ENCODE measurements at regions not wholly inside any gene's neighbourhood (a gene's known extent, or its start where the extent isn't known, plus 50 kb on each side); places are given as distances from the start of the nearest gene placed in this dataset.
"Not testable (repeated sequence)": the region's sequence is repeated elsewhere in the genome, so short reads cannot be mapped to it uniquely, and the experiment has no call there.

DNA sequence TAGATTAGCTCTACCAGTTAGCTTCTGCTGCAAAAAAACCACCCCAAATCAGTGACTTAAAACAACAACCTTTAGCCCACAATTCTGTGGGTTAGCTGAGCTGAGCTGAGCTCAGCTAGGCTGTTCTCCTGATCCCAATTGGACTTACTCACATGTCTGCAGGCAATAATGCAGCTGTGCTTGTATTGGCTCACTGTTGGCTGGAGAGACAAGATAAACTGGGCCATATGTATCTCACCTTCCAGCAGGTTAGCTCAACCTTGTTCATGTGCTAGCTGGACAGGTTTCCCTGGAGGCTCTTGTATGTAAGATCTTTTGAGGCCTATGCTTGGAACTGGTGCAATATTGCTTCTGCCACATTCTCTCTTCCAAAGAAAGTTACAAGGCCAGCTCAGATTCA lies 261.5 kb upstream of the ADGRL3 start:
- no peak for DNase-seq

DNA sequence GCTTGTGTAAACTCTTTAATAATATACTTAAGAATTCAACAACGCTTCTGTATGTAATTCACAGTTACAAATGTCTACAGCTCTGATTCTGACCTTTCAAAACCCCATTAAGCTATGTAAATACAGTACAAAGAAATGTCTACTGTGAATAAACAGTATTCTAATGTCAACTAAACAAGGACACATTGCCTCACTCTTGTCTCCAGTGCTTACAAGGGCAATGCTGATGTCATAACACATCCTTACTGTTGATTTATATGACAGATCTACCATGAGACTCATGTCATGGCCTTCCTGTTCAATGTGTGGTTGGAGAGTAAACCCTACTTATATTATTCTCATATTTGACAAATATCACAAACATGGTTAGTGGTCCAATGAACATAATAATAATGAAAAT lies 256.1 kb upstream of the ADGRL3 start:
- no peak for DNase-seq

DNA sequence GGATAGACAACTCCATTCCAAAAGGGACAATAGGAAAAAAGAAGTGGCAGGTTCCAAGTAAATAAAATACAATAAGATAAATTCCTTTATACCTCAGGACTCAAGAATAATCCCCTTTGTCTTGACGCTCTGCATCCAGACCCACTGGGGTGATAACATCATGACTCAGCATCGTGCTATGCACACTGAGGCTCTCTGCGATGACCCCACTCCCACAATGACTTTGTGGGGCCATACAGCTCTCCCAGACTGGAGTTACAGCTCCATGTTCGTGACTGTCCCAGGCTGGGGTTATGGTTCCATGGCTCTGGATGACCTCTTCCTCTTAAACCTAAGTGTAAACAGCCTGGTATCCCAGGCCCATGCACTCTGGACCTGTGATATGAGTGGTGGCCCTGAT lies 254.5 kb upstream of the ADGRL3 start:
- DNase-seq: no peak

DNA sequence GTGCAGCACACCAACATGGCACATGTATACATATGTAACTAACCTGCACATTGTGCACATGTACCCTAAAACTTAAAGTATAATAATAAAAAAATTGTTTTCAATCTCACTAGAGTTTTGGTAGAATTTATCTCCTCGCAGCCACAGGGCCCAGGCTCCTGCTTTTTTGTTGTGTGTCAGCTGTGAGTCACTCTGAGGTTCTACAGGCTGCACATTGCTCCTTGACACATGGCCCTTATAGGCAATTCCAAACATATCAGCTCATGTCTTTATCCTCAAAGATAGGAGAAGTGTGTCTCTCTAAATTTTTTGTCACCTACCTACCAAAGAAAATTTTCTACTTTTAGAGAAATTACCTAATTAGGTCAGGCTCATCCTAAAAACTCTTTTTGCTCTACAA lies 252.1 kb upstream of the ADGRL3 start:
- DNase-seq: no peak

DNA sequence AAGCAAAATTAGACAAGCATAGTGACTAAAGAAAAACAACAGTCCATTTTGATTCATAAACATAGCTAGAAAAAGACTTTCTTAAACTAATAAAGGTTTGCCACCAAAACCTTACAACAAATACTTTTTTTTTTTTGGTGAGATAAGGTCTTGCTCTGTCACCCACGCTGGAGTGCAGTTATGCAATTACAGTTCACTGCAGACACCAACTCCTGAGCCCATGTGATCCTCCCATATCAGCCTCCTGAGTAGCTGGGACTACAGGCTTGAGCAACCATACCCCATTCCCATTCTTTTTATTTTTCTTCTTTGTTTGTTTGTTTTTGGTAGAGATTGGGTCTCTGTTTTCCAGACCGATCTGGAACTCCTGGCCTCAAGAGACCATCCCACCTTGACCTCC lies 247.2 kb upstream of the ADGRL3 start:
- no peak for DNase-seq

DNA sequence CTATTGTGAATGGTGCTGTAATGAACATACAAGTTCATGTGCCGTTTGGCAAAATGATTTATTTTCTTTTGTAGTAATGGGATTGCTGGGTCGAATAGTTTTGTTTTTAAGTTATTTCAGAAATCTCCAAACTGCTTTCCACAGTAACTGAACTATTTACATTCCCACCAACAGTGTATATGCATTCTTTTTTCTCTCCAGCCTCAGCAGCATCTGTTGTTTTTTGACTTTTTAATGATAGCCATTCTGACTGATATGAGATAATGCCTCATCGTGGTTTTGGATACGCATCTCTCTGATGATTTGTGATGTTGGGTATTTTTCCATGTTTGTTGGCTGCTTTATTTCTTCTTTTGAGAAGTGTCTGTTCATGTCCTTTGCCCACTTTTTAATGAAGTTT lies 246.3 kb upstream of the ADGRL3 start:
- DNase-seq: no peak

DNA sequence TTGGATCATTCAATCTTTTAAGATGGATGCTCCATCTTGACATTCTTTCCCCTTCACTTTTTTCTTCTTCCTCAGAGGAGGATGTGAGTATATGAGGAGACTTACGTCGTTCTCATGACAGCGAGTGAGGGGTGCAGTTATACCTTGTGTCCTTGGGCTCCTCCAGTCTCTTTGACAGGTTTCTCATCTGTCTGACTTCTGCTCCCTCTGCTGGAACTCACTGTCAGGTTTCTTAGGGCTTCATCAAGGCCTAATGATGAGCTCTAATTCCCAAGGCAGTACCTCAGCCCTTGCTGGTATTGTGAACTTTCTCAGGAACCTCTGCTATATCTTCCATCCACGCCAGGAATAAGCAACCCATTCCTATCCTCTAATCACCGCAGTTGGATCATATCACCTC lies 237.8 kb upstream of the ADGRL3 start:
- no peak for DNase-seq

DNA sequence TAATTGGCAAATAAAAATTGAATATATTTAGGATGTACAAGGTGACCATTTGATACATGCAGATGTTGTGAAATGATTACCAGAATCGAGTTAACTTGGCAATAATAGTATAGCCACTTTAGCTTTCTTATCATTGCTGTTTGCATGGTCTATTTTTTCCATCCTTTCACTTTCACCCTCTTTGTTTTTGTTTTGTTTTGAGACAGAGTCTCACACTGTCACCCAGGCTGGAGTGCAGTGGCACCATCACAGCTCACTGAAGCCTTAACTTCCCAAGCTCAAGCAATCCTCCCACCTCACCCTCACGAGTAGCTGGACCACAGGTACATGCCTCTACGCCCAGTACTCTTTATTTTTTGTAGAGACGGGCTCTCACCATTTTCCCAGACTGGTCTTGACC lies 218.6 kb upstream of the ADGRL3 start:
- no peak for DNase-seq

DNA sequence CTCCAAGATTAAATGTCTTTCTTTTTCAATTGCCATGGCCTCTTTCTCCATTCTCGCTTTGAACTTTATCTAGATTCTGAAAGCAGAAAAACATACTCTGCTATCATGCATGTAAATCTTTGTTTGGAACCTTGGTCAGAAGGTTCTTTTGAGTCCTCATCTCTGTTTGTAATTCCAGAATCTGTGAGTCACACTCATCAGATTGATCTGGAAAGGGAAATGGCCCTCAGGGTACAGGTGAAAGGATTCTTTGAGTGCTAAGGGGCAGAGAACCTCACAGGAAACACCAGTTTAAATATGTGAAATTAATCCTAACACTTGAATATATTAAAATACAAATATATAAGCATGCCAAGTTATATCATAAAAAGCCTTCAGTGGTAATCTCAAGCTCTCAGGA lies 211.0 kb upstream of the ADGRL3 start:
- DNase-seq: no peak

DNA sequence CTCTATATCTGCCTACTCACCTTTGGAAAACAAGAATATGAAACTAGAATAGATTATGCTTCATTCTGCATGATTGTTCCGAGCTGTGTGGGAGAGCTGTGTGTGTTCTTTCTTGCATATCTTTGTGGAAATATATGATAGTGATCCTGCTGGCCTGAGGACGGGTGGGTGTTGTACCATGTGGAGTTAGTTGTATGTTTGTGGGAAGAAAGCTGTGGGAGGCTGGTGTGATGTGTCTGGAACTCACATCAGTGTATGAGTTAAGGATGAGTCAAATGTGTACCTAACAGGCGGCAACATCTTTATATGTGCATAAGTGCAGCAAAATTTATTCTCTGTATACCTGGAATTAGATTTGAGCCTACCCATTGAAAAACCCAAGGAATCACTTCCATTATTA lies 208.1 kb upstream of the ADGRL3 start:
- DNase-seq: no peak

DNA sequence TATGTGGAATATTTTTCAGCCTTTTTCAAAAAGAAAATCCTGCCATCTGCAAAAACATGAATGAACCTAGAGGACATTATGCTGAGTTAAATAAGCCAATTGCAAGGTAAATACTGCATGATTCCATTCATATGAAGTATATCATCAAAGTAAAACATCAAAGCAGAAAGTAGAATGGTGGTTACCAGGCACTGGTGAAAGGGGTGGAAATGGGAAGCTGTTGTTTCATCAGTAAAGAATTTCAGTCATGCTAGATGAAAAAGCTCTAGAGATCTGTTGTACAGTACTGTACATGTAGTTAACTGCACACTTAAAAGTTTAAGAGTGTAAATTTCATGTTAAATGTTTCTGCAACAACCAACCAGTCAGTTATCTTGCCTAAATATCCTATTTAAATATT lies 196.8 kb upstream of the ADGRL3 start:
- DNase-seq: no peak

DNA sequence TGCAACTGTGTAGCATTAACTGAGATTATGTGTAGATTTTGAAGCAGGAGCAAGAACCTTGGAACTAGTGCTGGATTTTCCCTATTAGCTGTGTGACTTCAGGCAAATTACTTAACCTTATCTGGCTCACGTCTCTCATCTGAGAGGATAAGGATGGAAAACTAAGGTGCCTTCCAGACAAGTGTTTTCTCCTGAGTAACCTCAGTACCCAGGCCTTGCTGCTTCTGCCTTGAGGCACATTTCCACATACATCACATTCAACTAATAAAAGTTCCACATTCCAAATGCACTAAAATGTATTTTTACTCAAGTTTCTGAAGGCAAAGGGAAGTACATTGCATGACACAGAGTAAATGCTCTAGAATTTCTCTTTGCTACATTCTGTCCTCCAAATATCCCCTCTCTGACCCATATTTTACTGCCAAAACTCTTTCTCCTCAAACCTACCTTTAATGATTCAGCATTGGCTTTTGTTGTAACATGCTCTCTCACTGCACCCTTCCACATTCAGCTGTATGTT lies 195.4 kb upstream of the ADGRL3 start:
- no peak for DNase-seq

DNA sequence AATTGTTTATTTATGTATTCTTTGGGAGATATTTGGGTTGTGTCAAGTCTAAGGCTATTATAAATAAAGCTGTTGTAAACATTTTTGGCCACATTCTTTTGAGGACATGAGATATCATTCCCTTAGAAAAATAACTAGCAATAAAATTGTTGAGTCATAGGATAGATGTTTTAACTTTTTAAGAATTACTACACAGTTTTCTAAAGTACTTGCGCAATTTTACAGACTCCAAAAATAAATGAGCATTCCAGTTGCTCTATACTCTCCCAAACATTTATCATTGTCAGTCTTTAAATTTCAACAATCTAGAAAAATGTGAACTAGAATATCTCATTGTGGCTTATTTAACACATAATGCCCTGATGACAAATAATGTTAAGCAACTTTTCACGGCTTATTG lies 189.1 kb upstream of the ADGRL3 start:
- no peak for DNase-seq

DNA sequence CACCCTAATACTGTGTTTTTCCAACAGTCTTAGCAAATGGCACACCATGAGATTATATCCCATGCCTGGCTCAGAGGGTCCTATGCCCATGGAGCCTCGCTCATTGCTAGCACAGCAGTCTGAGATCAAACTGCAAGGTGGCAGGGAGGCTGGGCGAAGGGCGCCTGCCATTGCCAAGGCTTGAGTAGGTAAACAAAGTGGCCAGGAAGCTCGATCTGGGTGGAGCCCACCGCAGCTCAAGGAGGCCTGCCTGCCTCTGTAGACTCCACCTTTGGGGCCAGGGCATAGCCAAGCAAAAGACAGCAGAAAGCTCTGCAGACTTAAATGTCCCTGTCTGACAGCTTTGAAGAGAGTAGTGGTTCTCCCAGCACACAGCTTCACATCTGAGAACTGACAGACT lies 188.2 kb upstream of the ADGRL3 start:
- not testable (repeated sequence) for DNase-seq

DNA sequence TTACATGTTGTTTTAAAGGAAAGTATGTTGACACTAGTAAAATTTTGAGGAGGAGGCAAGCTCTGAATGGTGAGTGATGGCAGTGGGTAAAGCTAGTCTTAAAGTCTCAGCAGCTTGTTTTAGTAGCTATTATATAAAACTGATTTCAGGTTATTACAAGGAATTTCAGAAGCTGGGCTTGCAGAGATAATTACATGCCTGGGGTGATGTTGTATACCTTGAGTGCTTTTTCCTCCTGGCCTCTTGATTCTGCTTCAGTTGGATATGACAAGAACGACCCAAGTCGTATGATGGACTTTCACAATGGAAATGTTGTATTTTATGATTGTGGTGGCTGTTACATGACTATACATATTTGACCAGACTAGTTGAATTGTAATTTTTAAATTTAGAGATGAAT lies 175.5 kb upstream of the ADGRL3 start:
- no peak for DNase-seq

DNA sequence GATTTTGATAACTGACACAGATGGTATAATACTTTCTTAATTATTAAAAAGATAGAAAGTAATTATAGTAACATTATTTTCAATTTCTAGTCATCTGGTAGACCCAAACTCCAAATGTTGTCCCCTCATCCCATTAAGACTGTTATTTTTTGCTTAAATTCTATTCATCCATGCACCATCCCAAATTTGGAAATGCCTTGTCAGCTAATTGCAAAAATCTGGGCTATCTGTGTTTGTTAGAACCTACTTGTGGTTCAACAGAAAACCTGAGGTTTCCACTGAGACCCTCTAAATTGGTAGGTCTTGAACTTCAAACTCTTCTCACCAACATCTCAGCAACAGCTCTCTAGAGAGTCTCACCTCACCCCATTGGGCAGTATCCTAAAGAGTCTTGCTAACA lies 172.2 kb upstream of the ADGRL3 start:
- DNase-seq: no peak

DNA sequence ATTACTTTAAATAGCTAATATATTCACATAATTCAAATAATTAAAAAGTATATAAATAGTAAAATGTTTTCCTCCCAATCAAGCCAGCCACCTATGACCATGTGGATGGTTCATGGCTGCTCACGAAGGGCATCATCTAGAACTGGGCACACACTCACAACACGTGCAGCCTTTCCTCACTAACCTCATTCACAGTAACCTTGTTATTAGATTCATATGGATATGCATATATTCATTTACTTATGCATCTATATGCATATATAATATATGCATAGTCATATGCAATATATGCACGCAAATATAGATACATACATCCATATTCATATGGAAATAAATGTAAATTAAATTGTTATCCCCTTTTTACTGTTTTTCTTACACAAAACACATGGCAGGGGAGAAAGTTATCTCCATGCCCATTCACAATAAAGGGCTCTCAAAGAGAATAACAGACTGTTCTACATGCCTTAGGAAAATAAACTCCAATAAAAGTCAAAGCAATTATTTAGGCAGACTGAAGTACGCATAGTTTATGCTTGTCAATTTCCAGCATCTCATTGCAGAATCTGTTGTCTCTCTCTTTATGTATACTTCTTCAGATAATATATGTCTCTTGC lies 163.9 kb upstream of the ADGRL3 start:
- no peak for DNase-seq

DNA sequence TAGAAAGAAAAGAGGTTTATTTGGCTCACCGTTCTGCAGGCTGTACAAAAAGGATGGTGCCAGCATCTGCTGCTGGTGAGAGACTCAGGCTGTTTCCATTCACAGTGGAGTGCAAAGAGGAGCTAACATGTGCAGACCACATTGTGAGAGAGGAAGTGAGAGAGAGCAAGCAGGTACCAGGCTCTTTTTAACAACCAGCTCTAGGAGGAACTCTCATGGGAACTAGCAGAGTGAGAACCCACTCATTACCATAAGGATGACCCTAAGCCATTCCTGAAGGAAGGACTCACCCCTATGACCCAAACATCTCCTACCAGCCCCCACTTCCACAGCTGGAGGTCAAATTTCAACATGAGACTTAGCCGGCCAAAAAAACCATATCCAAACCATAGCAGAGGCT lies 158.6 kb upstream of the ADGRL3 start:
- DNase-seq: no peak

DNA sequence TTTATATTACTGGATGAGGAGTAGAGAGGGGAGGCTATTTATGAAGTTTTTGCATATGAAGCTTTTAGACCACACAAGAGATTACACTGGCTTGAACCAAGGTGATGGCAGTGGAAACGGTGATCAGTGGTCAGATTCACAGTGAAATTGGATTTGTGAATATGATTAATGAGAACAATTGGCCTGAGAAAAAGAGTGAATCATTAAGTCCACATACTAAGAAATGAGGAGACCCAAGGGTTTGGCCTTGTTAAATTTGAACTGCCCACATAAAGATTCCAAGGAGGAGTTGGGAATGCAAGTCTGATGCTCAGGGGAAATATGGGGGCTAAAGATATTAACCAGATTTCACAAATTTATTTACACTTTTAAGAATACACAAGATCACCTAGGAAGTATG lies 155.3 kb upstream of the ADGRL3 start:
- no peak for DNase-seq

DNA sequence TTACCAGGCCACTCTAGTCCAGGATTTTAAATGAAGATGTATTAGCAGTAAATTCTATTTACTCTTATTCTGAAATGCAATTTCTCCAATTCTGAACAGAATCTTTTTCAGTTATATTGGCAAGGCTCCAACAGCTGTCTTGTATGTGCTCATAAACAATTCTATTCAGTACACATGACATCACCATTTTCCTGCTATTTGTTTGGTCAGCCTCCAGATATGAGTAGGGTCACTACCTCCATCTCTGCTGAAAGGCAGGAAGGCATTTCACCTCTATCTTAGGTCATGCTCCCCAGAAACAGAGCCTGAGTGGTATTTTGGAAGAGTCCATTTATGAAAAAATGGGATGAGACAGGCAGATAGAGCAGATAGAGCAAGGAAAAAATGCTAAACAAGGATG lies 151.1 kb upstream of the ADGRL3 start:
- no peak for DNase-seq

DNA sequence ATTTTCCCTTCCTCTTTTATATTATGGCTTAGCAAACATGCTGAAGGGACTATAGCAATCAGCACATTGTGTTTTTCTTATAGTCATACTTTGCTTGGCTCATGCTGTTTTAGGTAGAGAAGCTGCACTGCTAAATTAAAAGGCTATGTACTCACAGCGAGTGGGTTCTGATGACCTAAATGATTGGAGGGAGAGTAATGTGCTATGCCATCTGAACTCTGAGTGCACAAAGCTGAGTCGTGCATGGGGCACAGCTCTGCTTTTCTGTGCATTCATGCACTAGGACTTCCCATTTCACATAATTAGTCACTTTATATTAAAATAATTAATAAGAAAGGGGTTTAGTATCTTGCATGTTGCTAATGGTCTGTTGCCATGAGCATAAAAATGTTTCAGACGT lies 132.7 kb upstream of the ADGRL3 start:
- no peak for DNase-seq

DNA sequence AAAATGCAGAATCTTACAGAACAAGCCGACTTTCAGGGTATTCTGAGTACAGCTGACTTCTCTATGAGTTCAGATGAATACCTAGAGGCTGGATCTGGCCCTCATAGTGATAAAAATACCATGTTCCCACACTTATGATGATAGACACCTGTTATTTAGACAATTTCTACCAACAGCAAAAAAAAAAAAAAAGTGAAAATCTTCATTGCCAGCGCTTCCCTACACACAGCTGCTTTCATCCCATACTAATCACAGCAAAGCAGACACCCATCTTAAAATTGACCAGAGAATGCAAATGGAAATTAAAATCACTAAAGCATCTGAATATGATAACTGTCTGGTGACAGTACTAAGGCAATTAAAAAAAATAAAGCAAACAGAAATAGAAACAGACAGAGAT lies 132.1 kb upstream of the ADGRL3 start:
- DNase-seq: no peak

DNA sequence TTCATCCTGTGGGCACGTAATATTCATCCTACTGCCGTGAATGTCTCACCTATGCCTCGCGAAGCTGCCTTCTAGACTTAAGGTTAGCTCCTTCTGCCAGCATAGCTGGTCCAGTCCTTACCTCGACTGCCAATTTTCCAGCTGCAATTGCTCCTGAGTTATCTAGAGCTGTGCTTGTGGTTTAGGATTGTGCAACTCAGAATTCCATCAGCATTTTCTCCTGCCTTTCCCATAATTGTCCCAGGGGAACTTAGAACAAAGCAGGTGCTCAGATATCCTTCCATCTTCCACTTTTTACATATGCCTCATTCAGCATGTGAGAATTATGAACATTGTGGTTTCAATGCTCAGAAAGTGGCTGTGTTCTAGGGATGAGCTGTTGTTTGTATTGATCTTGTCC lies 131.4 kb upstream of the ADGRL3 start:
- no peak for DNase-seq

DNA sequence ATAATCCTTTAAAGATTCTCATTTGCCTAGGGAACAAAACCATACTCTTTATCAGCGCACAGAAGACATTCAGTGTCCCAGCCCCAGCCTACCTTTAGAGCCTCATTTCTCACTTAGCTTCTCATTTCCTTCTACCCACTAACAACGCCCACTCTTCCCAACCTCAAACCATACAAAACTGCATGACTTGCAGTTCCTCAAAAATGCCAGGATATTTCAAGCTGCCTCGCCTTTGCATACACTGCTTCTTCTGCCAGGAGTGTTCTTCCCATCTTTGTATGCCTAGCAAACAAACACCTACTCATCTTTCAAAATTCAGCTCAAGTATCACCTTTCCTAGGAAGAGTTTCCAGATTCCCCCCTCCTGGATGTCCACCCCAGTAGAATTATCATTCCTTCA lies 129.9 kb upstream of the ADGRL3 start:
- DNase-seq: no peak

DNA sequence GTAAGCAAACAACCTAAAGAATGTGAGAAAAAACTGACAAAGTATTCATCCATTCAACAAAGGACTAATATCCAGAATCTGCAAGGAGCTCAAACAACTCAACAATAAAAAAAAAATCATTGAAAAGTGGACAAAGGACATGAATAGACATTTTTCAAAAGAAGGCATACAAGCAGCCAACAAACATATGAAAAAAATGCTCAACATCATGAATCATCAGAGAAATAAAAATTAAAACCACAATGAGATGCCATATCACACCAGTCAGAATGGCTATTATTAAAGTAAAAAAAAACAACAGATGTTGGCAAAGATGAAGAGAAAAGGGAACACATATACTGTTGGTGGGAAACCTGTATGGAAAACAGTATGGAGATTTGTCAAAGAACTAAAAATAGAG lies 120.7 kb upstream of the ADGRL3 start:
- no peak for DNase-seq

DNA sequence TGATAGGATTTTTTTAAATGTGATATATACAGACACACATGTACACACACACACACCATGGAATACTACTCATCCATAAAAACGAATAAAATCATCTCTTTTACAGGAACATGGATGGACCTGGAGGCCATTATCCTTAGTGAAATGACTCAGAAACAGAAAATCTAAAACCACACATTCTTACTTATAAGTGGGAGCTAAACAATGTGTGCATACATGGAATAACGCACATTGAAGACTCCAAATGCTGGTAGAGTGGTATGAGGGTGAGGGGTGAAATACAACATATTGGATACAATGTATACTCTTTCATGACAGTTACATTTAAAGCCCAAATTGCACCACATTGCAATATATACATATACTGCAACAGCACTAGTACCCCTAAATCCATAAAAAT lies 120.2 kb upstream of the ADGRL3 start:
- no peak for DNase-seq

Measured in stimulated activated CD4-positive, alpha-beta T cell treated with anti-CD3 and anti-CD28 coated beads, Interleukin-4, amount 100 ng/mL, for 1 hour (primary cell).